Trophoblast cell (in vitro differentiated cells and primary cell): ENCODE measurements at regions not wholly inside any gene's neighbourhood (a gene's known extent, or its start where the extent isn't known, plus 50 kb on each side); places are given as distances from the start of the nearest gene placed in this dataset.

Experiments
- DNase-seq, 2 donors: peaks; one replicate each; pipeline ENCODE4 v3.0.0-alpha.2; 2016
- H2AFZ ChIP-seq: 2 replicates; pipeline ENCODE4 v1.6.1; 2013; ENCODE audit warnings: low read length, moderate library complexity, mild to moderate bottlenecking; ENCODE audit not compliant: insufficient read depth, poor library complexity
- H2AK5ac ChIP-seq: 2 replicates; pipeline ENCODE4 v1.6.1; 2013; ENCODE audit warnings: mild to moderate bottlenecking, low read length
- H2BK120ac ChIP-seq: 2 replicates; pipeline ENCODE4 v1.6.1; 2013; ENCODE audit warnings: low read length, mild to moderate bottlenecking, moderate library complexity; ENCODE audit not compliant: insufficient read depth, poor library complexity
- H2BK12ac ChIP-seq: 2 replicates; pipeline ENCODE4 v1.6.1; 2013; ENCODE audit warnings: mild to moderate bottlenecking, low read length, moderate library complexity
- H2BK5ac ChIP-seq: 2 replicates; pipeline ENCODE4 v1.6.1; 2013; ENCODE audit warnings: low read length, low read depth, moderate library complexity, mild to moderate bottlenecking; ENCODE audit not compliant: poor library complexity
- H3K14ac ChIP-seq: 2 replicates; pipeline ENCODE4 v1.6.1; 2013; ENCODE audit warnings: mild to moderate bottlenecking, low read length
- H3K18ac ChIP-seq: 2 replicates; pipeline ENCODE4 v1.6.1; 2013; ENCODE audit warnings: mild to moderate bottlenecking, low read length
- H3K23ac ChIP-seq: 2 replicates; pipeline ENCODE4 v1.6.1; 2013; ENCODE audit warnings: low read length
- H3K27ac ChIP-seq: 2 replicates; pipeline ENCODE4 v1.5.1; 2013; ENCODE audit warnings: low read depth, mild to moderate bottlenecking, inconsistent platforms, low read length, moderate library complexity
- H3K27me3 ChIP-seq: 2 replicates; pipeline ENCODE4 v1.6.1; 2013; ENCODE audit warnings: inconsistent platforms, mild to moderate bottlenecking, low read length, moderate library complexity; ENCODE audit not compliant: insufficient read depth
- H3K36me3 ChIP-seq, 2 experiments: 1 replicate in 1 of 2; 2 replicates in 1 of 2; pipeline ENCODE4 v1.6.1; 2013; ENCODE audit warnings: low read length in 2 of 2, mild to moderate bottlenecking in 2 of 2, moderate library complexity in 1 of 2; ENCODE audit not compliant: insufficient read depth in 2 of 2, control insufficient read depth in 1 of 2
- H3K4ac ChIP-seq: 2 replicates; pipeline ENCODE4 v1.6.1; 2013; ENCODE audit warnings: low read depth, mild to moderate bottlenecking, low read length, moderate library complexity
- H3K4me1 ChIP-seq, 2 experiments: 1 replicate in 1 of 2; 2 replicates in 1 of 2; pipeline ENCODE4 v1.6.1; 2013; ENCODE audit warnings: low read length in 2 of 2, mild to moderate bottlenecking in 2 of 2, moderate library complexity in 1 of 2; ENCODE audit not compliant: insufficient read depth in 2 of 2, control insufficient read depth in 1 of 2
- H3K4me2 ChIP-seq: 2 replicates; pipeline ENCODE4 v1.6.1; 2013; ENCODE audit warnings: inconsistent platforms, mild to moderate bottlenecking, low read length, moderate library complexity
- H3K4me3 ChIP-seq: 2 replicates; pipeline ENCODE4 v1.5.1; 2013; ENCODE audit warnings: mild to moderate bottlenecking, low read depth, low read length, inconsistent platforms
- H3K79me1 ChIP-seq: one replicate; pipeline ENCODE4 v1.6.1; 2013; ENCODE audit warnings: low read length
- H3K79me2 ChIP-seq: 2 replicates; pipeline ENCODE4 v1.6.1; 2013; ENCODE audit warnings: low read length, mild to moderate bottlenecking; ENCODE audit not compliant: control insufficient read depth, insufficient read depth, poor library complexity
- H3K9ac ChIP-seq: 2 replicates; pipeline ENCODE4 v1.6.1; 2013; ENCODE audit warnings: mild to moderate bottlenecking, low read length
- H3K9me3 ChIP-seq: 2 replicates; pipeline ENCODE4 v1.6.1; 2013; ENCODE audit warnings: low read depth, mild to moderate bottlenecking, control low read depth, inconsistent platforms, low read length; ENCODE audit not compliant: insufficient read depth
- H4K12ac ChIP-seq: 2 replicates; pipeline ENCODE4 v1.6.1; 2013; ENCODE audit warnings: low read depth, mild to moderate bottlenecking, low read length, moderate library complexity
- H4K8ac ChIP-seq: 2 replicates; pipeline ENCODE4 v1.6.1; 2013; ENCODE audit warnings: low read depth, mild to moderate bottlenecking, low read length, moderate library complexity
- H4K91ac ChIP-seq: one replicate; pipeline ENCODE4 v1.6.1; 2013; ENCODE audit warnings: low read depth, mild to moderate bottlenecking, low read length, moderate library complexity
- WGBS: extraction: QIAGEN DNeasy Blood & Tissue Kit; methylation state at CpG from one replicate; pipeline ENCODE4 v1.1.7; 2013; ENCODE audit warnings: missing lambda C conversion rate; ENCODE audit not compliant: insufficient read length, insufficient coverage; ENCODE audit errors: extremely low coverage; 5-methylcytosine and 5-hydroxymethylcytosine counted together

- Histone ChIP-seq H2AFZ (no peak overlapping the region), H3K14ac (no peak overlapping the region), H3K36me3 (no peaks in the 10 kb centered on the region), H3K4me3 (no peak overlapping the region), H4K8ac (no peak overlapping the region), H3K4me1 (no peaks in the 10 kb centered on the region), H3K9me3 (no peaks in the 10 kb centered on the region), H3K4ac (no peak overlapping the region), H2BK5ac (no peak overlapping the region), H3K79me1 (no peaks in the 10 kb centered on the region), H3K18ac (no peak overlapping the region), H3K23ac (no peak overlapping the region), H4K91ac (no peak overlapping the region), H2AK5ac (no peak overlapping the region), H3K79me2 (no peaks in the 10 kb centered on the region), H4K12ac (no peak overlapping the region), H2BK12ac (no peak overlapping the region), H2BK120ac (no peak overlapping the region), H3K4me2 (no peak overlapping the region), H3K9ac (no peak overlapping the region), H3K27ac (no peak overlapping the region), H3K27me3 (no peaks in the 10 kb centered on the region)
- DNase-seq, result no peak
- WGBS, result no CpG with 5 or more reads among the region's 1 CpG
Measured at GRCh38 chr18:52093171-52093570, 246.8 kb upstream of the DCC start.

- Histone ChIP-seq H2BK12ac (no peak overlapping the region), H3K4me3 (no peak overlapping the region), H3K9ac (no peak overlapping the region), H3K4me1 (no peaks in the 10 kb centered on the region), H2BK5ac (no peak overlapping the region), H3K9me3 (no peaks in the 10 kb centered on the region), H3K18ac (no peak overlapping the region), H3K27me3 (no peaks in the 10 kb centered on the region), H3K79me1 (no peaks in the 10 kb centered on the region), H2AFZ (no peak overlapping the region), H3K79me2 (no peaks in the 10 kb centered on the region), H3K4me2 (no peak overlapping the region), H3K14ac (no peak overlapping the region), H2AK5ac (no peak overlapping the region), H4K8ac (no peak overlapping the region), H3K36me3 (no peaks in the 10 kb centered on the region), H3K27ac (no peak overlapping the region), H2BK120ac (no peak overlapping the region), H4K91ac (no peak overlapping the region), H3K23ac (no peak overlapping the region), H3K4ac (no peak overlapping the region), H4K12ac (no peak overlapping the region)
- no peak for DNase-seq
Measured at GRCh38 chr18:52118684-52119083, 221.3 kb upstream of the DCC start.

- Histone ChIP-seq H3K4me1 (no peaks in the 10 kb centered on the region), H3K4ac (no peak overlapping the region), H3K36me3 (no peaks in the 10 kb centered on the region), H3K4me2 (no peak overlapping the region), H2AFZ (no peak overlapping the region), H4K8ac (no peak overlapping the region), H3K27me3 (no peaks in the 10 kb centered on the region), H2BK5ac (no peak overlapping the region), H4K91ac (no peak overlapping the region), H2BK12ac (no peak overlapping the region), H3K14ac (no peak overlapping the region), H3K23ac (no peak overlapping the region), H3K9ac (no peak overlapping the region), H3K9me3 (peaks cover 1% of the 10 kb centered on the region), H3K4me3 (no peak overlapping the region), H2AK5ac (no peak overlapping the region), H3K79me2 (no peaks in the 10 kb centered on the region), H4K12ac (no peak overlapping the region), H3K79me1 (no peaks in the 10 kb centered on the region), H3K18ac (no peak overlapping the region), H2BK120ac (no peak overlapping the region), H3K27ac (no peak overlapping the region)
- DNase-seq, result no peak
- WGBS, result no CpG with 5 or more reads among the region's 4 CpGs
Measured at GRCh38 chr18:52130624-52131301, 209.2 kb upstream of the DCC start.

- Histone ChIP-seq H3K79me2 (no peaks in the 10 kb centered on the region), H2AK5ac (no peak overlapping the region), H3K27ac (no peak overlapping the region), H4K8ac (no peak overlapping the region), H2BK12ac (no peak overlapping the region), H2AFZ (no peak overlapping the region), H3K4me2 (no peak overlapping the region), H3K9ac (no peak overlapping the region), H3K27me3 (no peaks in the 10 kb centered on the region), H4K91ac (no peak overlapping the region), H3K79me1 (no peaks in the 10 kb centered on the region), H3K4me1 (no peaks in the 10 kb centered on the region), H3K4ac (no peak overlapping the region), H3K14ac (no peak overlapping the region), H3K36me3 (no peaks in the 10 kb centered on the region), H4K12ac (no peak overlapping the region), H3K18ac (no peak overlapping the region), H3K23ac (no peak overlapping the region), H3K4me3 (no peak overlapping the region), H2BK5ac (no peak overlapping the region), H3K9me3 (no peaks in the 10 kb centered on the region), H2BK120ac (no peak overlapping the region)
- no peak for DNase-seq
- WGBS, result no CpG with 5 or more reads among the region's 3 CpGs
Measured at GRCh38 chr18:52131845-52132244, 208.2 kb upstream of the DCC start.
